ENCODE measurements at regions not wholly inside any gene's neighbourhood (a gene's known extent, or its start where the extent isn't known, plus 50 kb on each side); places are given as distances from the start of the nearest gene placed in this dataset.
"Not testable (repeated sequence)": the region's sequence is repeated elsewhere in the genome, so short reads cannot be mapped to it uniquely, and the experiment has no call there.

GRCh38 chr4:32932156-32932555, 2212.0 kb downstream of the PCDH7 start (continued):
- TF ChIP-seq REST (IDR thresholded peaks at IDR 0.05; ENCODE audit: low read depth) (no peak), JUND (IDR thresholded peaks at IDR 0.05) (no peak), ZNF274 (IDR thresholded peaks at IDR 0.05; ENCODE audit: low read depth, low read length) (no peak)

- H3K9me3 ChIP-seq (ENCODE audit: control insufficient read depth in 1 of 2, insufficient read depth in 1 of 2, low read depth in 1 of 2, low read length in 2 of 2); ATAC-seq; H3K4me3 ChIP-seq (replicated peaks in 1 of 2; ENCODE audit: low read depth in 1 of 2, low read length in 2 of 2); CTCF ChIA-PET; H3K4me2 ChIP-seq (ENCODE audit: low read length); intact Hi-C loops (cut with micrococcal nuclease); H2AFZ ChIP-seq (ENCODE audit: low read depth, low read length, poor library complexity, severe bottlenecking); H3K27me3 ChIP-seq (ENCODE audit: insufficient read depth, low read length); H3K4me1 ChIP-seq (ENCODE audit: control insufficient read depth in 1 of 2, insufficient read depth in 2 of 2, low read length in 2 of 2); POLR2A ChIA-PET; H3K9ac ChIP-seq (ENCODE audit: low read length); H3K9me2 ChIP-seq (ENCODE audit: insufficient read depth); BruUV-seq (replicated peaks); H3K27ac ChIP-seq (ENCODE audit: low read depth, low read length); H3K79me2 ChIP-seq (ENCODE audit: insufficient read depth, low read length); H3K36me3 ChIP-seq (ENCODE audit: control insufficient read depth in 1 of 2, insufficient read depth in 2 of 2, low read length in 2 of 2); DNase-seq (ENCODE audit: low read depth, low spot score); RAD21 ChIA-PET (ENCODE audit: low non-redundant PET in 1 of 2, low total read pairs in 2 of 2, uncharacterized antibody in 2 of 2, unreplicated experiment in 2 of 2); H4K20me1 ChIP-seq (ENCODE audit: insufficient read depth): not testable (repeated sequence)
These were observed 2219.1 kb downstream of the PCDH7 start for GRCh38 chr4:32939222-32939621.

GRCh38 chr4:32950866-32951265, 2230.7 kb downstream of the PCDH7 start:
- Histone ChIP-seq H3K4me3 (replicated peaks in 1 of 2; ENCODE audit: low read depth in 1 of 2, low read length in 2 of 2) (no peak overlapping the region), H3K4me1 (ENCODE audit: control insufficient read depth in 1 of 2, insufficient read depth in 2 of 2, low read length in 2 of 2) (no peaks in the 10 kb centered on the region), H3K27me3 (ENCODE audit: insufficient read depth, low read length) (no peaks in the 10 kb centered on the region), H3K9me2 (ENCODE audit: insufficient read depth) (no peaks in the 10 kb centered on the region), H3K4me2 (ENCODE audit: low read length) (no peak overlapping the region), H4K20me1 (ENCODE audit: insufficient read depth) (no peaks in the 10 kb centered on the region), H3K9me3 (ENCODE audit: control insufficient read depth in 1 of 2, insufficient read depth in 1 of 2, low read depth in 1 of 2, low read length in 2 of 2) (no peaks in the 10 kb centered on the region), H3K9ac (ENCODE audit: low read length) (no peak overlapping the region), H2AFZ (ENCODE audit: low read depth, low read length, poor library complexity, severe bottlenecking) (no peak overlapping the region), H3K79me2 (ENCODE audit: insufficient read depth, low read length) (no peaks in the 10 kb centered on the region), H3K36me3 (ENCODE audit: control insufficient read depth in 1 of 2, insufficient read depth in 2 of 2, low read length in 2 of 2) (no peaks in the 10 kb centered on the region), H3K27ac (ENCODE audit: low read depth, low read length) (no peak overlapping the region)
- RAD21 ChIA-PET (ENCODE audit: low non-redundant PET in 1 of 2, low total read pairs in 2 of 2, uncharacterized antibody in 2 of 2, unreplicated experiment in 2 of 2) = no interaction called here
- no TSS peak for BruUV-seq (replicated peaks)
- CTCF ChIA-PET = no interaction called here
- TF ChIP-seq EGR1 (IDR thresholded peaks at IDR 0.05; ENCODE audit: low read depth) (no peak), SP1 (IDR thresholded peaks at IDR 0.05; ENCODE audit: low read depth) (no peak), CBX3 (IDR thresholded peaks at IDR 0.05; ENCODE audit: low read depth) (no peak), CEBPB (IDR thresholded peaks at IDR 0.05; ENCODE audit: low read depth) (no peak), SIN3A (IDR thresholded peaks at IDR 0.05; ENCODE audit: low read depth) (no peak), MAX (IDR thresholded peaks at IDR 0.05) (no peak), FOSL1 (IDR thresholded peaks at IDR 0.05; ENCODE audit: low read depth) (no peak), EZH2phosphoT487 (IDR thresholded peaks at IDR 0.05; ENCODE audit: borderline replicate concordance) (no peak)
- POLR2A ChIA-PET = no interaction called here
- ATAC-seq (no peak), DNase-seq (ENCODE audit: low read depth, low spot score) (no peak)
- intact Hi-C loops (cut with micrococcal nuclease) = no loop called here

All from HCT116 (cell line).